ENCODE measurements at regions not wholly inside any gene's neighbourhood (a gene's known extent, or its start where the extent isn't known, plus 50 kb on each side); places are given as distances from the start of the nearest gene placed in this dataset.
"Not testable (repeated sequence)": the region's sequence is repeated elsewhere in the genome, so short reads cannot be mapped to it uniquely, and the experiment has no call there.

DNA sequence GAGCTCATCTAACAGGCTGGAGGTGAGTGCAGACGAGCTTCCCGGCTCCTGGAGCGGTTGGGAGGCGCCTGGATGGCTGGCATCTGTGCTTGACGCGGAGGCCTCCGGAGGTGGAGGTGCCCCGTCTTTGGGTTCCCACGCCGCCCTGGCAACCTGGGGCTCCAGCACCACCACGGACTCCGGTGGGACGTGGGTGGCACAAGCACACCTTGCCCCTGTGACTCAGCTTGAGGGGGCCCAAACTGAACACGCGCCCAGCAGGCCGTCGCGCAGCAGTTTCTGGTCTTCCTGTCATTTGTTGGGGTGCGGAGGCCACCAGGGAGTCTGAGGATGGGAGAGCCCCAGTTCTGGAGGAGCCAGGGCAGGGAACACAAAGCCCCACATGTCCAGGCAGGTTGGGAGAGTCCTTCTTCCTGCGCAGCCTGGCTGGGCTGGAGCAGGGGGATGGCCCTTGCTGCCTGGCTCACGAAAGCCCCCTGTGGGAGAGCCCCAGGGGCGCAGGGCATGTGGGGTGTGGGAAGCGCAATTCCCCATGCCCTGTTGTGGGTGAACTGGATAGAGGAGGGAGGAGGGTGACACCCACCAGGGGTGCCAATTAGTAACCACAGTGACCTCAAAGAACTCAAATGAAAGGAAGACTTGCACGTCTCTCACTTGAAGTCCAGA is 1378.6 kb upstream of the DEFB115 start:
- DNase-seq (ENCODE audit: low read depth in 4 of 4, low spot score in 1 of 4), result no peak

DNA sequence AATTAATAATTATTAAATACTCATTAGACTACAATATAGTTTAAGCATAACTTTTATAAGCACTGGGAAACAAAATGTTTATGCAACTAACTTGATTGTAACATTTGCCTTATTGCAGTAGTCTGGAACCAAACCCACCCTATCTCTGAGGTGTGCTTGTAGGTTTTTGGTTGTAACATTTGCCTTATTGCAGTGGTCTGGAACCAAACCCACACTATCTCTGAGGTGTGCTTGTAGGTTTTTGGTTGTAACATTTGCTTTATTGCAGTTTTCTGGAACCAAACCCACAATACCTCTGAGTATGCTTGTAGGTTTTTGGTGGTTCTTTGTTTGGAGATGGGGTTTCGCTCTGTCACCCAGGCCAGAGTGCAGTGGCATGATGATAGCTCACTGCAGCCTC is 1376.4 kb upstream of the DEFB115 start:
- DNase-seq (ENCODE audit: low read depth in 4 of 4, low spot score in 1 of 4), result not testable (repeated sequence)

DNA sequence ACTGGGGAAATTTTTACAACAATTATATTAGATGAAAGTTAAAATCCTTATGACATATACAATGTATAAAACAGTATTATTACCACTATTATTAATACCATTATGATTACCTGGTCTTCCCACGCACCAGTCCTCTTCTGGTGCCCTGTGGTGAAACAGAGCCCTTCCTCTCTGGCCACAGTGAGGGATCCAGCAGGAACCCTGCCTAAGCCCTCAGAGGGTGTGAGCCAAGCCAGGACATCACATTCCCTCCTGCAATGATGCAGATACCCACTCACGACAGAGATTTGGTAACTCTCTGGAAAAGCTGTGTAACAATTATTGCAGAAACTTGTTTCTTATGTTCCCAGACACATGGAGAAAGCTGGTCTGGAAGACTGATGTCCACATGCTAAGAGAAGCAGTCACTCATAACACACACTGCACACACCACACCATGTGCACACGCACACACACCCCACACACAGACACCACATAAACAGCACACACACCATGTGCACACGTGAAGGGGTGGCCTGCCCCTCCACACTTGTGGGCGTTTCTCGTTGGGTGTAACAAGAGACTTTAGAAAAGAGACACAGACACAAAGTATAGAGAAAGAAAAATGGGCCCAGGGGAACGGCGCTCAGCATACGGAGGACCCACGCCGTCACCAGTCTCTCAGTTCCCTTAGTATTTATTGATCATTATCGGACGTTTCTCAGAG is 1373.8 kb upstream of the DEFB115 start:
- DNase-seq (ENCODE audit: low read depth in 4 of 4, low spot score in 1 of 4), result not testable (repeated sequence)

DNA sequence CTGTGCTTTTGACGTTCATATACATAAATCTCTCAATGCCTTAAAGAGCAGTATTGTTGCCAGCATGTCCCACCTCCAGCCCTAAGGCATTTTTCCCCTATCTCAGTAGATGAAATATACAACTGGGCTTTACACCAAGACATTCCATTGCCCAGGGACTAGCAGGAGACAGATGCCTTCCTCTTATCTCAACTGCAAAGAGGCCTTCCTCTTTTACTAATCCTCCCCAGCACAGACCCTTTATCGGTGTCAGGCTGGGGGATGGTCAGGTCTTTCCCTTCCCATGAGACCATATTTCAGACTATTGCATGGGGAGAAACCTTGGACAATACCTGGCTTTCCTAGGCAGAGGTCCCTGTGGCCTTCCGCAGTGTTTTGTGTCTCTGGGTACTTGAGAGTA is 1373.1 kb upstream of the DEFB115 start:
- DNase-seq (ENCODE audit: low read depth in 4 of 4, low spot score in 1 of 4), result not testable (repeated sequence)

DNA sequence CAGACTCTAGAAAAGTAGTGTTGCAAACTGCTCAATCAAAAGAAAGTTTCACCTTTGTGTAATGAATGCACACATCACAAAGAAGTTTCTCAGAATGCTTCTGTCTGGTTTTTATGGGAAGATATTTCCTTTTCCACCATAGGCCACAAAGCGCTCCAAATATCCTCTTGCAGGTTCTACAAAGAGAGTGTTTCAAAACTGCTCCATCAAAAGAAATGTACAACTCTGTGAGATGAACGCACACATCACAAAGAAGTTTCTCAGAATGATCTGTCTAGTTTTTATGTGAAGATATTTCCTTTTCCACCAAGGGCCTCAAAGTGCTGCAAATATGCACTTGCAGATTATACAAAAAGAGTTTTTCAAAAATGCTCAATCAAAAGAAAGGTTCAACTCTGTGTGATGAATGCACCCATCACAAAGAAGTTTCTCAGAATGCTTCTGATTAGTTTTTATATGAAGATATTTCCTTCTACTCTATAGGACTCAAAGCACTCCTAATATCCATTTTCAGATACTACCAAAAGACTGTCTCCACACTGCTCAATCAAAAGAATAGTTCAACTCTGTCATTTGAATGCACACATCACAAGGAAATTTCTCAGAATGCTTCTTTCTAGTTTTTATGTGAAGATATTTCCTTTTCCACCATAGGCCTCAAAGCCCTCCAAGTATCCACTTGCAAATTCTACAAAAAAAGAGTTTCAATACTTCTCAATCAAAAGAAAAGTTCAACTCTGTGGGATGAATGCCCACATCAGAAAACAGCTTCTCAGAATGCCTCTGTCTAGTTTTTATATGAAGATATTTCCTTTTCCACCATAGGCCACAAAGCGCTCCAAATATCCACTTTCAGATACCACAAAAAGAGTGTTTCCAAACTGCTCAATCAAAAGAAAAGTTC is 1371.9 kb upstream of the DEFB115 start:
- not testable (repeated sequence) for DNase-seq (ENCODE audit: low read depth in 4 of 4, low spot score in 1 of 4)

DNA sequence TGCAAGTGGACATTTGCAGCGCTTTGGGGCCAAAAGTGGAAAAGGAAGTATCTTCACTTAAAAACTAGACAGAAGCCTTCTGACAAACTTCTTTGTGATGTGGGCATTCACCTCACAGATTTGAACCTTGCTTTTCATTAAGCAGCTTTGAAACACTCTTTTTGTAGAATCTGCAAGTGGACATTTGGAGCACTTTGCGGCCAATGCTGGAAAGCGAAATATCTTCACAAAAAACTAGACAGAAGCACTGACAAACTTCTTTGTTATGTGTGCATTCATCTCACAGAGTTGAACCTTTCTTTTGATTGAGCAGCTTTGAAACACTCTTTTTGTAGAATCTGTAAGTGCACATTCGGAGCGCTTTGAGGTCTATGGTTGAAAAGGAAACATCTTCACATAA is 1365.9 kb upstream of the DEFB115 start:
- not testable (repeated sequence) for DNase-seq (ENCODE audit: low read depth in 4 of 4, low spot score in 1 of 4)

Data from stimulated activated CD4-positive, alpha-beta T cell treated with anti-CD3 and anti-CD28 coated beads, Interleukin-1b, Interleukin-23, amount 100 ng/mL, for 24 hours (primary cell).